Progenitor cell of endocrine pancreas (in vitro differentiated cells): ENCODE measurements at regions not wholly inside any gene's neighbourhood (a gene's known extent, or its start where the extent isn't known, plus 50 kb on each side); places are given as distances from the start of the nearest gene placed in this dataset.

Experiments used
- DNase-seq: peaks from one replicate; pipeline ENCODE4 v3.0.0; 2021; ENCODE audit warnings: low spot score; ENCODE audit not compliant: unreplicated experiment
- H3K27ac Mint-ChIP-seq: 2 replicates; pipeline ENCODE4 v1.8.0; 2021; ENCODE audit warnings: mild to moderate bottlenecking, moderate library complexity, mixed read lengths
- H3K27me3 Mint-ChIP-seq: 2 replicates; pipeline ENCODE4 v1.8.0; 2021; ENCODE audit warnings: mixed read lengths
- H3K36me3 Mint-ChIP-seq: 2 replicates; pipeline ENCODE4 v1.8.0; 2022; ENCODE audit warnings: mixed read lengths; ENCODE audit not compliant: insufficient read depth
- H3K4me1 Mint-ChIP-seq: 2 replicates; pipeline ENCODE4 v1.8.0; 2021; ENCODE audit warnings: low read depth, mixed read lengths
- H3K4me3 Mint-ChIP-seq: 2 replicates; pipeline ENCODE4 v1.8.0; 2021; ENCODE audit warnings: low read depth, mild to moderate bottlenecking, moderate library complexity, mixed read lengths
- H3K9me3 Mint-ChIP-seq: 2 replicates; pipeline ENCODE4 v1.8.0; 2021; ENCODE audit warnings: low read depth, mixed read lengths
- TF ChIP-seq, protein P1 (sequence below): fragments of 200-600 bp; sonication (generic); IDR thresholded peaks from one replicate; pipeline ENCODE4 v1.5.0; 2021; ENCODE audit warnings: antibody characterized with exemption, mild to moderate bottlenecking; ENCODE audit not compliant: unreplicated experiment

DNA sequence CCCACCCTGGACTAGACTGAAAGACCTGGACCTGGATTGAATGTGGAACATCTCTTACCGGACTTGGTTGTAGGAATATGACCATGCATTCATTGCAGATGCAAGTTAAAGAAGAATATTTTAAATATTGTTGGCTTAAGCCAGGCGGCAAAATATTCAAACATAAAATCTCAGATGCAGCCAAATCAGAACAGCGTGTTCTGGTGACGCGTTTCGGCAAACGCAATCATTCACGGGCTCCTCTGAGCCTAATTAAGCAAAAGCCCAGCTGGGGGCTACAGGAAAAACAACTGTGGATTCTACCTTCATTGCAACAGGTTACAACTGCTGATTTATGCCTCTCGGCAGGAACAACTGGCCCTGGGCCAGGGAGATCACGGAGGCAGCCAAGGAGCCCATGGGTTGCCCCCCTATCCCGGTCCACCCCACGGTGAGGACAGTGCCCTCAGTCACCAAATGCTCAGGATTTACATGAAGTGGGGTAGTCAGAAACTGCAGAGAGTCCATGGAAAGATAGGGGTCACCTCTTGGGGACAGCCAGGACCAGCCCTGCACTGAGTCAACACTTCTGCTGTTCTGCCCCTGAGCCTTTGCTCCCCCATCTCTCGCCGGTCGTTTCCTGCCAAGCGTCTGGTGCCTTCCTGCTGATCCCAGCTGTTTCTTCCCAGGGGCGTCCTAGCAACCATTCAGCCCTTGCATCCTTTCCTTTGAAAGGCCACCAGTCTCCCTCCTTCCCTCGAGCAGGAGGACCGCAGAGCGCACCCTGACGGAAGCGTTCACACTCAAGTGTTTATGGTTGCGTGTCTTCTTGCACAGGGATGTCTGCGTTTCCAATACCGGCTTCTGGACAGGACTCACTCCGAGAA is 64.4 kb upstream of the SFMBT2 start:
- H3K27me3 Mint-ChIP-seq = peaks cover 15% of the 10 kb centered on the region
- peaks cover 4% of the 10 kb centered on the region for H3K4me1 Mint-ChIP-seq
- H3K9me3 Mint-ChIP-seq = no peaks in the 10 kb centered on the region
- TF ChIP-seq, protein P1, sequence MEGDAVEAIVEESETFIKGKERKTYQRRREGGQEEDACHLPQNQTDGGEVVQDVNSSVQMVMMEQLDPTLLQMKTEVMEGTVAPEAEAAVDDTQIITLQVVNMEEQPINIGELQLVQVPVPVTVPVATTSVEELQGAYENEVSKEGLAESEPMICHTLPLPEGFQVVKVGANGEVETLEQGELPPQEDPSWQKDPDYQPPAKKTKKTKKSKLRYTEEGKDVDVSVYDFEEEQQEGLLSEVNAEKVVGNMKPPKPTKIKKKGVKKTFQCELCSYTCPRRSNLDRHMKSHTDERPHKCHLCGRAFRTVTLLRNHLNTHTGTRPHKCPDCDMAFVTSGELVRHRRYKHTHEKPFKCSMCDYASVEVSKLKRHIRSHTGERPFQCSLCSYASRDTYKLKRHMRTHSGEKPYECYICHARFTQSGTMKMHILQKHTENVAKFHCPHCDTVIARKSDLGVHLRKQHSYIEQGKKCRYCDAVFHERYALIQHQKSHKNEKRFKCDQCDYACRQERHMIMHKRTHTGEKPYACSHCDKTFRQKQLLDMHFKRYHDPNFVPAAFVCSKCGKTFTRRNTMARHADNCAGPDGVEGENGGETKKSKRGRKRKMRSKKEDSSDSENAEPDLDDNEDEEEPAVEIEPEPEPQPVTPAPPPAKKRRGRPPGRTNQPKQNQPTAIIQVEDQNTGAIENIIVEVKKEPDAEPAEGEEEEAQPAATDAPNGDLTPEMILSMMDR = no peak
- H3K27ac Mint-ChIP-seq = peak overlapping the region; percentile 7
- no peak overlapping the region for H3K4me3 Mint-ChIP-seq
- no peak for DNase-seq
- no peaks in the 10 kb centered on the region for H3K36me3 Mint-ChIP-seq

DNA sequence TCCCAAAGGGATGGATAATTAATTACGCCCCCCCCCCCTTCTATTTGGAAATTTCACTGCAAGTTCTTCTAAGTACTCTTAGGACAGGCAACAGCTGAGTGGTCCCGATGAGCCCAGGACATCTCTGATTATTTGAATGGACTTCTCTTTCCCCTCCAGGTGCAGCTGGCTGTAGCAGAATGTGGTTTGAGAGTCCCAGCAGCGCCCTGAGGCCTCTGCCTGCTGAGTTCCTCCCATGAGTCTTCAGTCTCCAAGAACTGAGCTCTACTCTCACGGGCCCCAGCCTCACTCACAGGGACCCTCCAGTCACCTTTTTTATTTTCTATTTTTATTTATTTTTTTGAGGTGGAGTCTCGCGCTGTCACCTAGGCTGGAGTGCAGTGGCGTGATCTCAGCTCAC is 63.6 kb upstream of the SFMBT2 start:
- no peaks in the 10 kb centered on the region for H3K36me3 Mint-ChIP-seq
- peaks cover 23% of the 10 kb centered on the region for H3K27me3 Mint-ChIP-seq
- TF ChIP-seq, protein P1 = no peak
- H3K4me1 Mint-ChIP-seq = peaks cover 4% of the 10 kb centered on the region
- no peak overlapping the region for H3K27ac Mint-ChIP-seq
- DNase-seq = no peak
- H3K9me3 Mint-ChIP-seq = no peaks in the 10 kb centered on the region
- no peak overlapping the region for H3K4me3 Mint-ChIP-seq

DNA sequence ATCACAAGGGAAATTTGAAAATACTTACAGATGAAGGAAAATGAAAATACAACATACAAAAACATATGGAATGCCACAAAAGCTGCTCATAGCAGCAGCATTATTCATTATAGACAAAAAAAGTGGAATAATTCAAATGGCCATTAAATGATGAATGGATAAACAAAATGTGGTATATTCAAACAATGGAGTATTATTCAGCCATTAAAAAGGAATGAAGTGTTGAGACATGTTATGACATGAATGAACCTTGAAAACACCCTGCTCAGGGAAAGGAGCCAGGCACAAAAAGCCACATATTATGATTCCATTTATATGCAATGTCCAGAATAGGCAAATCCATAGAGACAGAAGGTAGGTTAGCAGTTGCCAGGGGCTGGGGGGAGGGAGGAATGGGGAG is 62.6 kb upstream of the SFMBT2 start:
- H3K36me3 Mint-ChIP-seq = no peaks in the 10 kb centered on the region
- no peak overlapping the region for H3K27ac Mint-ChIP-seq
- TF ChIP-seq, protein P1 = no peak
- H3K9me3 Mint-ChIP-seq = no peaks in the 10 kb centered on the region
- no peak overlapping the region for H3K4me3 Mint-ChIP-seq
- peaks cover 24% of the 10 kb centered on the region for H3K27me3 Mint-ChIP-seq
- DNase-seq = no peak
- peaks cover 4% of the 10 kb centered on the region for H3K4me1 Mint-ChIP-seq

DNA sequence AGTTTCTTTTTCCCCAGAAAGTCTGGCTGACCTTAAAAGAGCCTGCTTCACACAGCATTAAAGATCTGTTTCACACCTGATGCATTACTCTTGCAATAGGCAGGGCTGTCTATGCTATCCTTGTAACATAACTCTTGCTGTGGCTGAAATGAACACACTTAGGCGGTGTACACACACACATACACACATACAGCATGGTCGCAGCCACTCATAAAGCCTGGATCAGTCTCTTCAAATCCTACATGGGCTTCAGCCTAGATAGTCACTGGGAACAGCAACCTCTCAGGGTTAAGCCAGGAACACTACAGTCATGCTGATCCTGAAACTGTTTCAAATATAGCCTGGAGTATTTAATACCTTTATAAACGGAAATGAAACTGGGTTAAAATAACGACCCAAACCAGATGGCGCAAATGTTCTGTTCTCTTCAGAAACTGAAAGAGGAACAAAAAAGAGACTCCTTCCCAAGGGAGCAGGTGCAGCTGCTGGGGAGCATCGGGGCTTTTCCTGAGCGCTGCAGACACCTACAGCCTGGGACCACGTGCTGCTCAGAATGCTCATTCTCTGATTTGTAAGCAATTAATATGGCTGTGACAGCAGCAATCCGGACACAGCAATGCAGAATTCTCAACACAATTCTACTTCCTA is 61.0 kb upstream of the SFMBT2 start:
- Mint-ChIP-seq H3K27me3 (peaks cover 29% of the 10 kb centered on the region), H3K4me1 (peaks cover 4% of the 10 kb centered on the region), H3K36me3 (no peaks in the 10 kb centered on the region), H3K27ac (no peak overlapping the region), H3K9me3 (no peaks in the 10 kb centered on the region), H3K4me3 (no peak overlapping the region)
- DNase-seq = no peak
- TF ChIP-seq, protein P1 = no peak

DNA sequence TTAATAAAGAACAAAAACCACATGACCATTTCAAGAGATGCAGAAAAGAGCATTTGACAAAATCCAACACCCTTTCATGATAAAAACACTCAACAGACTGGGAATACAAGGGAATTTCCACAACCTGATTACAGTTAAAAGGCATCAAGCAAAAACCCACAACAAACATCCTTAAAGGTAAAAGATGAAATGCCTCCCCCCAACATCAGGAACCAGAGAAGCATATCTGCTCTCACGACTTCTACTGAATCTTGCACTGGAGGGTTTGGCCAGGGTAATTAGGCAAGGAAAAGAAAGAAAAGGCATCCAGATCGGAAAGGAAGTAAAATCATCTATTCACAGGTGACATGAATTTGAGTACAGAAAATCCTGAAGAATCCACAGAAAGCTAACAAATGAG is 59.5 kb upstream of the SFMBT2 start:
- H3K9me3 Mint-ChIP-seq = no peaks in the 10 kb centered on the region
- TF ChIP-seq, protein P1 = no peak
- H3K27me3 Mint-ChIP-seq = peaks cover 38% of the 10 kb centered on the region
- no peak overlapping the region for H3K27ac Mint-ChIP-seq
- no peaks in the 10 kb centered on the region for H3K4me1 Mint-ChIP-seq
- no peak for DNase-seq
- no peak overlapping the region for H3K4me3 Mint-ChIP-seq
- no peaks in the 10 kb centered on the region for H3K36me3 Mint-ChIP-seq
